ENCODE measurements at regions not wholly inside any gene's neighbourhood (a gene's known extent, or its start where the extent isn't known, plus 50 kb on each side); places are given as distances from the start of the nearest gene placed in this dataset.

DNA sequence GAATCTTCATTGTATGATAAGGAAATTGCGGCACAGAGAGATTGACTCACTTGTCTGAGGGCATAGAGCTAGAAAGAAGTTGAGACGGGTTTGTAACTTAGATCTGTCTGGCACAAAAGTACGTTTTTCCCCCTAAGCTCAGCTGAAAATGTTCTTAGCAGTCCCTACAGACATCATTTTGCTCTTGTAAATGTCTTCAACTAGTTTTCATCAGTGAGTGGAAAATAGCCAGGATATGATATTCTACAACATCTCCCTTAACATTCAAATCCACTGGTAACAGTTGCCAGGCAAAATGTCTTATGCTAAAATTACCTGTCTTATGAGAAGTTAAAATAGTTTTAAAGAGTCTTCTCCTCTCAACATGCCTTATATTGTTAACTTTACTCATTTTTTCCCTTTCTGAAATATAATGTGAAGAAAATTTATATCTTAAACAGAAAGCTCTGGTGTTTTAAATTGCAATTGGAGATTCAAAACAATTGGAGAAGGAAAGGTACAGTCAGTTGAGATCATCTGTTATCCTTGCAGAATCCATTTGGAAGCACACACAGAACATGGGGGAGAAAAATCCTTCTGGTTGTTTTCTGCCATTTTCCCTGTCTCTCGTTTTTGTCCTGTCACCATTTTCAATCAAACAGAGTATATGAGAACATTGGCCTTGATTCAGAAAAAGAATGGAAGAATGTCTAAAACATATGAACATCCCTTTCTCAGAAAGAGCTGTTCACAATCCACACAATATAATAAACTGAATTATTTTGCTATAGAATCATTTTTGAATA is 255.0 kb downstream of the TRIB2 start:
- Histone ChIP-seq H3K4me1 (ENCODE audit: control insufficient read depth, low read length) (no peaks in the 10 kb centered on the region), H3K79me2 (ENCODE audit: control insufficient read depth, low read length) (no peaks in the 10 kb centered on the region), H3F3A (ENCODE audit: control insufficient read depth, insufficient read depth) (no peaks in the 10 kb centered on the region), H4K20me1 (ENCODE audit: control insufficient read depth, insufficient read depth, low read depth, low read length) (no peaks in the 10 kb centered on the region), H3K27ac (ENCODE audit: low read depth, low read length) (no peak overlapping the region), H3K9me2 (replicated peaks; ENCODE audit: control insufficient read depth, low read length) (no peaks in the 10 kb centered on the region), H3K4me3 (ENCODE audit: low read length) (no peak overlapping the region), H3K36me3 (ENCODE audit: control insufficient read depth, low read length) (no peaks in the 10 kb centered on the region), H3K27me3 (ENCODE audit: control insufficient read depth, low read length) (no peaks in the 10 kb centered on the region), H3K9me3 (ENCODE audit: control insufficient read depth, insufficient read depth, low read length) (no peaks in the 10 kb centered on the region), H3K4me2 (ENCODE audit: low read length) (no peak overlapping the region)
- TF ChIP-seq EZH2phosphoT487 (IDR thresholded peaks at IDR 0.05; ENCODE audit: borderline replicate concordance, low read length): no peak
- TF ChIP-seq, protein P1, sequence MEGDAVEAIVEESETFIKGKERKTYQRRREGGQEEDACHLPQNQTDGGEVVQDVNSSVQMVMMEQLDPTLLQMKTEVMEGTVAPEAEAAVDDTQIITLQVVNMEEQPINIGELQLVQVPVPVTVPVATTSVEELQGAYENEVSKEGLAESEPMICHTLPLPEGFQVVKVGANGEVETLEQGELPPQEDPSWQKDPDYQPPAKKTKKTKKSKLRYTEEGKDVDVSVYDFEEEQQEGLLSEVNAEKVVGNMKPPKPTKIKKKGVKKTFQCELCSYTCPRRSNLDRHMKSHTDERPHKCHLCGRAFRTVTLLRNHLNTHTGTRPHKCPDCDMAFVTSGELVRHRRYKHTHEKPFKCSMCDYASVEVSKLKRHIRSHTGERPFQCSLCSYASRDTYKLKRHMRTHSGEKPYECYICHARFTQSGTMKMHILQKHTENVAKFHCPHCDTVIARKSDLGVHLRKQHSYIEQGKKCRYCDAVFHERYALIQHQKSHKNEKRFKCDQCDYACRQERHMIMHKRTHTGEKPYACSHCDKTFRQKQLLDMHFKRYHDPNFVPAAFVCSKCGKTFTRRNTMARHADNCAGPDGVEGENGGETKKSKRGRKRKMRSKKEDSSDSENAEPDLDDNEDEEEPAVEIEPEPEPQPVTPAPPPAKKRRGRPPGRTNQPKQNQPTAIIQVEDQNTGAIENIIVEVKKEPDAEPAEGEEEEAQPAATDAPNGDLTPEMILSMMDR (IDR thresholded peaks at IDR 0.05; ENCODE audit: low read depth, low read length, poor library complexity, severe bottlenecking): no peak

DNA sequence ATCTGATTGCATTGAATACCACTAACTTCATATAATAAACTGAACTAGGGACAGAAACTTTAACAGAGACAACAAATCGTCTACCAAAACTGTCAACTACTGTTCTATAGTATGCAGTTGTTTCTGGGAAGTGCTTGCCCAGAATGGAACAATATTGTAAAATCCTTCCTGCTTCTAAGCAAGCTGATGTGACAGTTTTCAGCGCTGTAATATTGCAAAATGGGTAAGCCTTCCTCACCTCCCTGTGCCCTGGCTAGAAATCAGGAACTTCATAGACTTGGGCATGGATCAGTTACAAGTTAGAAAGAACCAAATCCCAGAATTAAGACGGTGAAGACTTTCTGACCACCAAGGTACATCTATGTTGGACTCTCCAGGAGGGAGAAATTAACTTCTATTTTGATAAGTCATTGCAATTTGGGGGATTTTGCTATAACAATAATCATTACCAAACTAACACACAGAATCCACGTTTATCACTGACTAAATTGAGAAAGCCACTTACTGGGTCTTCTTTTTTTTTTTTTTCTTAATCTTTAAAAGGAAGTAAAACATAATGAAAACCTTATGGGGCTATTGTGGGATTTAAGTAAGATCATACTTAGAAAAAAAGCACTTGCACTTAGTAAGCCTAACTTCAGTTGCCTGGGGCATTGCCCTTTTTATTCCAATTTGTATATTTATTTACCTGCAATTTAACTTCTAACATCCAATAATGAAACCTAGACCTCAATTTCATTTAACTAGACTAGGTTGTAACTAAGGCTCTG is 261.5 kb downstream of the TRIB2 start:
- no peak overlapping the region for H3K4me3 ChIP-seq (ENCODE audit: low read length)
- H4K20me1 ChIP-seq (ENCODE audit: control insufficient read depth, insufficient read depth, low read depth, low read length): no peaks in the 10 kb centered on the region
- H3K36me3 ChIP-seq (ENCODE audit: control insufficient read depth, low read length): no peaks in the 10 kb centered on the region
- no peaks in the 10 kb centered on the region for H3K9me3 ChIP-seq (ENCODE audit: control insufficient read depth, insufficient read depth, low read length)
- H3K27me3 ChIP-seq (ENCODE audit: control insufficient read depth, low read length): no peaks in the 10 kb centered on the region
- H3K27ac ChIP-seq (ENCODE audit: low read depth, low read length): no peak overlapping the region
- no peaks in the 10 kb centered on the region for H3K79me2 ChIP-seq (ENCODE audit: control insufficient read depth, low read length)
- H3K9me2 ChIP-seq (replicated peaks; ENCODE audit: control insufficient read depth, low read length): no peaks in the 10 kb centered on the region
- no peak overlapping the region for H3K4me2 ChIP-seq (ENCODE audit: low read length)
- H3F3A ChIP-seq (ENCODE audit: control insufficient read depth, insufficient read depth): no peaks in the 10 kb centered on the region
- TF ChIP-seq, protein P1 (IDR thresholded peaks at IDR 0.05; ENCODE audit: low read depth, low read length, poor library complexity, severe bottlenecking): no peak
- no peaks in the 10 kb centered on the region for H3K4me1 ChIP-seq (ENCODE audit: control insufficient read depth, low read length)

DNA sequence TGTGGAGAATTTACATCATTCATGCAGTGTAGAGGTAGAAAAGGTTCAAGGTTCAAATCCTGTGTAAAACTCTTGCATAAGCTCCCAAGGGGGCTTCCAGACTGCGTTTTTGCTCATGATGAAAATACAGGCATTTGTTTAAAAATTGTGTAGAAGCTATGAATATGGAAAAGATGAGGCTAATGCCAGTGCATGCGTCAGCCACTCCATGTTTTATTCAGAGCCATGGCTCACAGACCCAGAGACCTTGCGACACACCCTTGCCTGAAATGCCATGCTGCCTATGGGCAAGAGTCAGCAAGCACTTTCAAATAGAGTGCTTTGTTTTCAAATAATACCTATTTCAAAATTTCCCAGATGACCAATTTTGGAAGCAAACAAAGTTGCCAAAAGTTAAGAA is 262.3 kb downstream of the TRIB2 start:
- H3K4me2 ChIP-seq (ENCODE audit: low read length): no peak overlapping the region
- H3K4me3 ChIP-seq (ENCODE audit: low read length): no peak overlapping the region
- no peak overlapping the region for H3K27ac ChIP-seq (ENCODE audit: low read depth, low read length)
- no peaks in the 10 kb centered on the region for H3K36me3 ChIP-seq (ENCODE audit: control insufficient read depth, low read length)
- no peak for TF ChIP-seq EZH2phosphoT487 (IDR thresholded peaks at IDR 0.05; ENCODE audit: borderline replicate concordance, low read length)
- TF ChIP-seq, protein P1 (IDR thresholded peaks at IDR 0.05; ENCODE audit: low read depth, low read length, poor library complexity, severe bottlenecking): no peak
- H3K79me2 ChIP-seq (ENCODE audit: control insufficient read depth, low read length): no peaks in the 10 kb centered on the region
- H3K9me3 ChIP-seq (ENCODE audit: control insufficient read depth, insufficient read depth, low read length): no peaks in the 10 kb centered on the region
- H3F3A ChIP-seq (ENCODE audit: control insufficient read depth, insufficient read depth): no peaks in the 10 kb centered on the region
- no peaks in the 10 kb centered on the region for H4K20me1 ChIP-seq (ENCODE audit: control insufficient read depth, insufficient read depth, low read depth, low read length)
- no peaks in the 10 kb centered on the region for H3K9me2 ChIP-seq (replicated peaks; ENCODE audit: control insufficient read depth, low read length)
- H3K27me3 ChIP-seq (ENCODE audit: control insufficient read depth, low read length): no peaks in the 10 kb centered on the region
- H3K4me1 ChIP-seq (ENCODE audit: control insufficient read depth, low read length): no peaks in the 10 kb centered on the region

All from DOHH2 (cell line).